Esophagus muscularis mucosa (tissue), 3 donors: ENCODE measurements at regions not wholly inside any gene's neighbourhood (a gene's known extent, or its start where the extent isn't known, plus 50 kb on each side); places are given as distances from the start of the nearest gene placed in this dataset.

Experiments used
- CTCF ChIP-seq, 3 experiments: fragments of 200-600 bp in 2 of 3; fragments of 450-650 bp in 1 of 3; sonication (generic) in 2 of 3; IDR thresholded peaks; one replicate each; pipeline ENCODE4 v1.5.1; 2017 to 2019; ENCODE audit warnings: antibody characterized with exemption in 3 of 3, mild to moderate bottlenecking in 2 of 3, moderate library complexity in 1 of 3
- POLR2A ChIP-seq: fragments of 450-650 bp; IDR thresholded peaks from one replicate; pipeline ENCODE4 v1.6.1; 2017; ENCODE audit warnings: antibody characterized with exemption, moderate library complexity, mild to moderate bottlenecking, low read depth

GRCh38 chr17:33976831-33977230, 278.3 kb upstream of the CCL2 start:
- TF ChIP-seq CTCF (IDR thresholded peaks at IDR 0.05) (no peak), POLR2A (no peak)
